Liver (tissue), 3 donors: ENCODE measurements at regions not wholly inside any gene's neighbourhood (a gene's known extent, or its start where the extent isn't known, plus 50 kb on each side); places are given as distances from the start of the nearest gene placed in this dataset.

Experiments
- CTCF ChIP-seq: fragments of 150-350 bp; IDR thresholded peaks from 2 replicates; pipeline ENCODE4 v1.5.1; 2017; ENCODE audit warnings: improper control_type of control experiment, low read depth, low read length; ENCODE audit not compliant: missing input control
- EGR1 ChIP-seq, 2 donors: IDR thresholded peaks; 2 replicates each; pipeline ENCODE4 v1.6.1; 2016 to 2018; ENCODE audit warnings: antibody characterized with exemption in 2 of 2, low read depth in 2 of 2
- FOXA2 ChIP-seq: IDR thresholded peaks from 2 replicates; pipeline ENCODE4 v1.6.1; 2016; ENCODE audit warnings: antibody characterized with exemption
- GABPA ChIP-seq, 2 donors: IDR thresholded peaks in 1 of 2; conservative IDR thresholded peaks in 1 of 2; 2 replicates each; pipeline ENCODE4 v1.6.1; 2016; ENCODE audit warnings: antibody characterized with exemption in 2 of 2, mild to moderate bottlenecking in 1 of 2, moderate library complexity in 1 of 2
- JUND ChIP-seq, 2 donors: IDR thresholded peaks; 2 replicates each; pipeline ENCODE4 v1.6.1; 2016; ENCODE audit warnings: antibody characterized with exemption in 2 of 2
- RAD21 ChIP-seq, 2 donors: IDR thresholded peaks; 2 replicates each; pipeline ENCODE4 v1.6.1; 2016; ENCODE audit warnings: antibody characterized with exemption in 2 of 2, mild to moderate bottlenecking in 2 of 2
- SP1 ChIP-seq: IDR thresholded peaks from 2 replicates; pipeline ENCODE4 v1.6.1; 2018; ENCODE audit warnings: antibody characterized with exemption, mild to moderate bottlenecking
- TAF1 ChIP-seq: conservative IDR thresholded peaks from 2 replicates; pipeline ENCODE4 v1.6.1; 2016; ENCODE audit warnings: antibody characterized with exemption, mild to moderate bottlenecking
- YY1 ChIP-seq: IDR thresholded peaks from 2 replicates; pipeline ENCODE4 v1.6.1; 2016; ENCODE audit warnings: antibody characterized with exemption, mild to moderate bottlenecking
- TF ChIP-seq, protein P1 (sequence below): IDR thresholded peaks from 2 replicates; pipeline ENCODE4 v1.6.1; 2016; ENCODE audit warnings: antibody characterized with exemption
- TF ChIP-seq, protein P2 (sequence below): IDR thresholded peaks from 2 replicates; pipeline ENCODE4 v1.6.1; 2016; ENCODE audit warnings: antibody characterized with exemption, mild to moderate bottlenecking
- donor health status: healthy.
- donor health status: healthy.

- no peak for TF ChIP-seq CTCF
- no peak for TF ChIP-seq SP1
- TF ChIP-seq EGR1 (IDR thresholded peaks at IDR 0.05; ENCODE audit: low read depth in 2 of 2): no peak
- TF ChIP-seq, protein P1, sequence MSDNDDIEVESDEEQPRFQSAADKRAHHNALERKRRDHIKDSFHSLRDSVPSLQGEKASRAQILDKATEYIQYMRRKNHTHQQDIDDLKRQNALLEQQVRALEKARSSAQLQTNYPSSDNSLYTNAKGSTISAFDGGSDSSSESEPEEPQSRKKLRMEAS: no peak
- TF ChIP-seq, protein P2, sequence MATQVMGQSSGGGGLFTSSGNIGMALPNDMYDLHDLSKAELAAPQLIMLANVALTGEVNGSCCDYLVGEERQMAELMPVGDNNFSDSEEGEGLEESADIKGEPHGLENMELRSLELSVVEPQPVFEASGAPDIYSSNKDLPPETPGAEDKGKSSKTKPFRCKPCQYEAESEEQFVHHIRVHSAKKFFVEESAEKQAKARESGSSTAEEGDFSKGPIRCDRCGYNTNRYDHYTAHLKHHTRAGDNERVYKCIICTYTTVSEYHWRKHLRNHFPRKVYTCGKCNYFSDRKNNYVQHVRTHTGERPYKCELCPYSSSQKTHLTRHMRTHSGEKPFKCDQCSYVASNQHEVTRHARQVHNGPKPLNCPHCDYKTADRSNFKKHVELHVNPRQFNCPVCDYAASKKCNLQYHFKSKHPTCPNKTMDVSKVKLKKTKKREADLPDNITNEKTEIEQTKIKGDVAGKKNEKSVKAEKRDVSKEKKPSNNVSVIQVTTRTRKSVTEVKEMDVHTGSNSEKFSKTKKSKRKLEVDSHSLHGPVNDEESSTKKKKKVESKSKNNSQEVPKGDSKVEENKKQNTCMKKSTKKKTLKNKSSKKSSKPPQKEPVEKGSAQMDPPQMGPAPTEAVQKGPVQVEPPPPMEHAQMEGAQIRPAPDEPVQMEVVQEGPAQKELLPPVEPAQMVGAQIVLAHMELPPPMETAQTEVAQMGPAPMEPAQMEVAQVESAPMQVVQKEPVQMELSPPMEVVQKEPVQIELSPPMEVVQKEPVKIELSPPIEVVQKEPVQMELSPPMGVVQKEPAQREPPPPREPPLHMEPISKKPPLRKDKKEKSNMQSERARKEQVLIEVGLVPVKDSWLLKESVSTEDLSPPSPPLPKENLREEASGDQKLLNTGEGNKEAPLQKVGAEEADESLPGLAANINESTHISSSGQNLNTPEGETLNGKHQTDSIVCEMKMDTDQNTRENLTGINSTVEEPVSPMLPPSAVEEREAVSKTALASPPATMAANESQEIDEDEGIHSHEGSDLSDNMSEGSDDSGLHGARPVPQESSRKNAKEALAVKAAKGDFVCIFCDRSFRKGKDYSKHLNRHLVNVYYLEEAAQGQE: no peak
- TF ChIP-seq FOXA2: no peak
- no peak for TF ChIP-seq TAF1
- TF ChIP-seq GABPA (IDR thresholded peaks at IDR 0.05 in 1 of 2, conservative IDR thresholded peaks at IDR 0.05 in 1 of 2): no peak
- no peak for TF ChIP-seq JUND (IDR thresholded peaks at IDR 0.05)
- TF ChIP-seq YY1: no peak
- no peak for TF ChIP-seq RAD21 (IDR thresholded peaks at IDR 0.05)
Observed at GRCh38 chr14:53855574-53855973, 101.1 kb downstream of the BMP4 start.
